WTC11 (cell line): ENCODE measurements at regions not wholly inside any gene's neighbourhood (a gene's known extent, or its start where the extent isn't known, plus 50 kb on each side); places are given as distances from the start of the nearest gene placed in this dataset.

Source experiments
- ATAC-seq: fragments of 200-7000 bp; cut with Tn5 transposase; 2 replicates; pipeline ENCODE4 v1.10.0; 2021; ENCODE audit warnings: mild to moderate bottlenecking, moderate library complexity
- CTCF ChIA-PET: fragments of 300-600 bp; sonication (Branson Sonifier 250); formaldehyde crosslinking; loops from one replicate; lab custom pipeline; 2021; ENCODE audit warnings: antibody characterized with exemption; lab: Charles Lee
- POLR2A ChIA-PET: fragments of 350-600 bp; sonication (Branson Sonifier 250); formaldehyde crosslinking; loops from one replicate; lab custom pipeline; 2021; ENCODE audit warnings: antibody characterized with exemption; lab: Charles Lee
- DNase-seq: peaks from one replicate; pipeline ENCODE4 v3.0.0; 2021; ENCODE audit warnings: low spot score
- H3K27ac Mint-ChIP-seq: 2 replicates; pipeline ENCODE4 v1.8.0; 2021; ENCODE audit warnings: mixed read lengths
- H3K27me3 Mint-ChIP-seq: 2 replicates; pipeline ENCODE4 v1.8.0; 2021; ENCODE audit warnings: low read depth, mild to moderate bottlenecking, moderate library complexity, mixed read lengths
- H3K36me3 Mint-ChIP-seq: 2 replicates; pipeline ENCODE4 v1.8.0; 2021; ENCODE audit warnings: mixed read lengths
- H3K4me1 Mint-ChIP-seq: 2 replicates; pipeline ENCODE4 v1.8.0; 2022; ENCODE audit warnings: mixed read lengths
- H3K4me3 Mint-ChIP-seq: 2 replicates; pipeline ENCODE4 v1.8.0; 2021; ENCODE audit warnings: mild to moderate bottlenecking, moderate library complexity, mixed read lengths
- H3K9me3 Mint-ChIP-seq: 2 replicates; pipeline ENCODE4 v1.8.0; 2021; ENCODE audit warnings: mixed read lengths
- ARID4B ChIP-seq: sonication (generic); formaldehyde crosslinking; IDR thresholded peaks from 2 replicates; pipeline ENCODE4 v1.8.0; 2023; ENCODE audit warnings: missing genetic modification reagents, mild to moderate bottlenecking, borderline replicate concordance
- EMX1 ChIP-seq: fragments of 250-450 bp; sonication (Bioruptor Pico); IDR thresholded peaks from 2 replicates; pipeline ENCODE4 v1.8.0; 2021; ENCODE audit warnings: mild to moderate bottlenecking
- ETV6 ChIP-seq: sonication (generic); formaldehyde crosslinking; IDR thresholded peaks from 2 replicates; pipeline ENCODE4 v1.8.1; 2022; ENCODE audit warnings: mild to moderate bottlenecking, missing genetic modification reagents
- MYBL2 ChIP-seq: sonication (generic); formaldehyde crosslinking; IDR thresholded peaks from 2 replicates; pipeline ENCODE4 v1.8.1; 2023; ENCODE audit warnings: mild to moderate bottlenecking, moderate library complexity, missing genetic modification reagents
- NFATC4 ChIP-seq: fragments of 250-450 bp; sonication (Bioruptor Pico); IDR thresholded peaks from 2 replicates; pipeline ENCODE4 v1.9.0; 2021; ENCODE audit warnings: mild to moderate bottlenecking
- NR1H2 ChIP-seq: sonication (generic); formaldehyde crosslinking; IDR thresholded peaks from 2 replicates; pipeline ENCODE4 v1.9.0; 2021; ENCODE audit warnings: mild to moderate bottlenecking, moderate library complexity, missing genetic modification reagents
- NR3C1 ChIP-seq: sonication (generic); formaldehyde crosslinking; conservative IDR thresholded peaks from 2 replicates; pipeline ENCODE4 v1.8.1; 2023; ENCODE audit warnings: low read depth, mild to moderate bottlenecking, missing genetic modification reagents
- SP1 ChIP-seq: sonication (generic); formaldehyde crosslinking; conservative IDR thresholded peaks from 2 replicates; pipeline ENCODE4 v1.8.1; 2022; ENCODE audit warnings: missing genetic modification reagents
- ZNF396 ChIP-seq: fragments of 250-450 bp; sonication (Bioruptor Pico); IDR thresholded peaks from 2 replicates; pipeline ENCODE4 v1.8.0; 2021; ENCODE audit warnings: mild to moderate bottlenecking, moderate library complexity, borderline replicate concordance
- ZNF423 ChIP-seq: fragments of 250-450 bp; sonication (Bioruptor Pico); IDR thresholded peaks from 2 replicates; pipeline ENCODE4 v2.1.2; 2022; ENCODE audit warnings: mild to moderate bottlenecking, moderate library complexity
- TF ChIP-seq, protein P1 (sequence below): fragments of 250-450 bp; sonication (Bioruptor Pico); IDR thresholded peaks from 2 replicates; pipeline ENCODE4 v1.9.0; 2021; ENCODE audit warnings: moderate library complexity, mild to moderate bottlenecking, inconsistent platforms, borderline replicate concordance
- TF ChIP-seq, protein P2 (sequence below): sonication (generic); formaldehyde crosslinking; IDR thresholded peaks from 2 replicates; pipeline ENCODE4 v1.8.1; 2022; ENCODE audit warnings: missing genetic modification reagents, borderline replicate concordance
- TF ChIP-seq, protein P3 (sequence below): sonication (generic); formaldehyde crosslinking; IDR thresholded peaks from 2 replicates; pipeline ENCODE4 v1.8.0; 2022; ENCODE audit warnings: mild to moderate bottlenecking, missing genetic modification reagents
- TF ChIP-seq, protein P4 (sequence below): sonication (generic); formaldehyde crosslinking; IDR thresholded peaks from 2 replicates; pipeline ENCODE4 v1.8.0; 2022; ENCODE audit warnings: missing genetic modification reagents
- TF ChIP-seq, protein P5 (sequence below): sonication (generic); formaldehyde crosslinking; conservative IDR thresholded peaks from 2 replicates; pipeline ENCODE4 v1.8.1; 2022; ENCODE audit warnings: mild to moderate bottlenecking, missing genetic modification reagents
- TF ChIP-seq, protein P6 (sequence below): sonication (generic); formaldehyde crosslinking; IDR thresholded peaks from 2 replicates; pipeline ENCODE4 v1.8.1; 2022; ENCODE audit warnings: low read depth, mild to moderate bottlenecking, moderate library complexity, missing genetic modification reagents, borderline replicate concordance
- TF ChIP-seq, protein P7 (sequence below): sonication (generic); formaldehyde crosslinking; IDR thresholded peaks from 2 replicates; pipeline ENCODE4 v1.8.1; 2022; ENCODE audit warnings: mild to moderate bottlenecking, moderate library complexity, missing genetic modification reagents
- TF ChIP-seq, protein P8 (sequence below): fragments of 250-450 bp; sonication (Bioruptor Pico); IDR thresholded peaks from 2 replicates; pipeline ENCODE4 v1.8.0; 2021; ENCODE audit warnings: mild to moderate bottlenecking

- H3K4me3 Mint-ChIP-seq, result no peak overlapping the region
- H3K27ac Mint-ChIP-seq, result no peak overlapping the region
Measured at GRCh38 chr4:98748609-98749008, 90.2 kb upstream of the TSPAN5 start.

GRCh38 chr4:98747393-98748091 lies 89.1 kb upstream of the TSPAN5 start:
- Mint-ChIP-seq H3K9me3 (peaks cover 6% of the 10 kb centered on the region; the same call in 1 of the 2 replicates), H3K4me1 (peaks cover 7% of the 10 kb centered on the region), H3K36me3 (no peaks in the 10 kb centered on the region), H3K27me3 (no peaks in the 10 kb centered on the region), H3K27ac (peak overlapping the region; percentile 38), H3K4me3 (no peak overlapping the region)
- DNase-seq, result no peak
- ChIA-PET CTCF (no interaction called here), POLR2A (interaction anchor here (0.6 to 2.0 kb wide), 3 partner anchors 122 to 324 kb away, joined by 3 to 4 read pairs (median 3); no protein-coding TSS in a partner anchor)
- ATAC-seq, result peak; percentile 80
- TF ChIP-seq, protein P1, sequence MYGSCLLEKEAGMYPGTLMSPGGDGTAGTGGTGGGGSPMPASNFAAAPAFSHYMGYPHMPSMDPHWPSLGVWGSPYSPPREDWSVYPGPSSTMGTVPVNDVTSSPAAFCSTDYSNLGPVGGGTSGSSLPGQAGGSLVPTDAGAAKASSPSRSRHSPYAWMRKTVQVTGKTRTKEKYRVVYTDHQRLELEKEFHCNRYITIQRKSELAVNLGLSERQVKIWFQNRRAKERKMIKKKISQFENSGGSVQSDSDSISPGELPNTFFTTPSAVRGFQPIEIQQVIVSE (CRISPR knock-in tag), result no peak
- TF ChIP-seq, protein P2, sequence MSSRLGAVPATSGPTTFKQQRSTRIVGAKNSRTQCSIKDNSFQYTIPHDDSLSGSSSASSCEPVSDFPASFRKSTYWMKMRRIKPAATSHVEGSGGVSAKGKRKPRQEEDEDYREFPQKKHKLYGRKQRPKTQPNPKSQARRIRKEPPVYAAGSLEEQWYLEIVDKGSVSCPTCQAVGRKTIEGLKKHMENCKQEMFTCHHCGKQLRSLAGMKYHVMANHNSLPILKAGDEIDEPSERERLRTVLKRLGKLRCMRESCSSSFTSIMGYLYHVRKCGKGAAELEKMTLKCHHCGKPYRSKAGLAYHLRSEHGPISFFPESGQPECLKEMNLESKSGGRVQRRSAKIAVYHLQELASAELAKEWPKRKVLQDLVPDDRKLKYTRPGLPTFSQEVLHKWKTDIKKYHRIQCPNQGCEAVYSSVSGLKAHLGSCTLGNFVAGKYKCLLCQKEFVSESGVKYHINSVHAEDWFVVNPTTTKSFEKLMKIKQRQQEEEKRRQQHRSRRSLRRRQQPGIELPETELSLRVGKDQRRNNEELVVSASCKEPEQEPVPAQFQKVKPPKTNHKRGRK (CRISPR knock-in tag), result no peak
- TF ChIP-seq NR1H2 (CRISPR knock-in tag) (no peak), ZNF396 (no peak), MYBL2 (CRISPR knock-in tag) (no peak), SP1 (CRISPR knock-in tag) (no peak), ETV6 (no peak), ZNF423 (no peak), NR3C1 (CRISPR knock-in tag) (no peak), ARID4B (CRISPR knock-in tag) (no peak), EMX1 (no peak)
- TF ChIP-seq, protein P3, sequence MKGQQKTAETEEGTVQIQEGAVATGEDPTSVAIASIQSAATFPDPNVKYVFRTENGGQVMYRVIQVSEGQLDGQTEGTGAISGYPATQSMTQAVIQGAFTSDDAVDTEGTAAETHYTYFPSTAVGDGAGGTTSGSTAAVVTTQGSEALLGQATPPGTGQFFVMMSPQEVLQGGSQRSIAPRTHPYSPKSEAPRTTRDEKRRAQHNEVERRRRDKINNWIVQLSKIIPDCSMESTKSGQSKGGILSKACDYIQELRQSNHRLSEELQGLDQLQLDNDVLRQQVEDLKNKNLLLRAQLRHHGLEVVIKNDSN (CRISPR knock-in tag), result no peak
- TF ChIP-seq, protein P4, sequence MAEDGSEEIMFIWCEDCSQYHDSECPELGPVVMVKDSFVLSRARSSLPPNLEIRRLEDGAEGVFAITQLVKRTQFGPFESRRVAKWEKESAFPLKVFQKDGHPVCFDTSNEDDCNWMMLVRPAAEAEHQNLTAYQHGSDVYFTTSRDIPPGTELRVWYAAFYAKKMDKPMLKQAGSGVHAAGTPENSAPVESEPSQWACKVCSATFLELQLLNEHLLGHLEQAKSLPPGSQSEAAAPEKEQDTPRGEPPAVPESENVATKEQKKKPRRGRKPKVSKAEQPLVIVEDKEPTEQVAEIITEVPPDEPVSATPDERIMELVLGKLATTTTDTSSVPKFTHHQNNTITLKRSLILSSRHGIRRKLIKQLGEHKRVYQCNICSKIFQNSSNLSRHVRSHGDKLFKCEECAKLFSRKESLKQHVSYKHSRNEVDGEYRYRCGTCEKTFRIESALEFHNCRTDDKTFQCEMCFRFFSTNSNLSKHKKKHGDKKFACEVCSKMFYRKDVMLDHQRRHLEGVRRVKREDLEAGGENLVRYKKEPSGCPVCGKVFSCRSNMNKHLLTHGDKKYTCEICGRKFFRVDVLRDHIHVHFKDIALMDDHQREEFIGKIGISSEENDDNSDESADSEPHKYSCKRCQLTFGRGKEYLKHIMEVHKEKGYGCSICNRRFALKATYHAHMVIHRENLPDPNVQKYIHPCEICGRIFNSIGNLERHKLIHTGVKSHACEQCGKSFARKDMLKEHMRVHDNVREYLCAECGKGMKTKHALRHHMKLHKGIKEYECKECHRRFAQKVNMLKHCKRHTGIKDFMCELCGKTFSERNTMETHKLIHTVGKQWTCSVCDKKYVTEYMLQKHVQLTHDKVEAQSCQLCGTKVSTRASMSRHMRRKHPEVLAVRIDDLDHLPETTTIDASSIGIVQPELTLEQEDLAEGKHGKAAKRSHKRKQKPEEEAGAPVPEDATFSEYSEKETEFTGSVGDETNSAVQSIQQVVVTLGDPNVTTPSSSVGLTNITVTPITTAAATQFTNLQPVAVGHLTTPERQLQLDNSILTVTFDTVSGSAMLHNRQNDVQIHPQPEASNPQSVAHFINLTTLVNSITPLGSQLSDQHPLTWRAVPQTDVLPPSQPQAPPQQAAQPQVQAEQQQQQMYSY (CRISPR knock-in tag), result no peak
- TF ChIP-seq, protein P5, sequence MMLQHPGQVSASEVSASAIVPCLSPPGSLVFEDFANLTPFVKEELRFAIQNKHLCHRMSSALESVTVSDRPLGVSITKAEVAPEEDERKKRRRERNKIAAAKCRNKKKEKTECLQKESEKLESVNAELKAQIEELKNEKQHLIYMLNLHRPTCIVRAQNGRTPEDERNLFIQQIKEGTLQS (CRISPR knock-in tag), result no peak

More at GRCh38 chr4:98748609-98749008, 90.2 kb upstream of the TSPAN5 start:
- Mint-ChIP-seq H3K9me3 (peaks cover 6% of the 10 kb centered on the region; the same call in 1 of the 2 replicates), H3K27me3 (no peaks in the 10 kb centered on the region), H3K4me1 (peaks cover 7% of the 10 kb centered on the region), H3K36me3 (no peaks in the 10 kb centered on the region)
- TF ChIP-seq, protein P6, sequence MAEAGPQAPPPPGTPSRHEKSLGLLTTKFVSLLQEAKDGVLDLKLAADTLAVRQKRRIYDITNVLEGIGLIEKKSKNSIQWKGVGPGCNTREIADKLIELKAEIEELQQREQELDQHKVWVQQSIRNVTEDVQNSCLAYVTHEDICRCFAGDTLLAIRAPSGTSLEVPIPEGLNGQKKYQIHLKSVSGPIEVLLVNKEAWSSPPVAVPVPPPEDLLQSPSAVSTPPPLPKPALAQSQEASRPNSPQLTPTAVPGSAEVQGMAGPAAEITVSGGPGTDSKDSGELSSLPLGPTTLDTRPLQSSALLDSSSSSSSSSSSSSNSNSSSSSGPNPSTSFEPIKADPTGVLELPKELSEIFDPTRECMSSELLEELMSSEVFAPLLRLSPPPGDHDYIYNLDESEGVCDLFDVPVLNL (CRISPR knock-in tag), result no peak
- TF ChIP-seq, protein P7, sequence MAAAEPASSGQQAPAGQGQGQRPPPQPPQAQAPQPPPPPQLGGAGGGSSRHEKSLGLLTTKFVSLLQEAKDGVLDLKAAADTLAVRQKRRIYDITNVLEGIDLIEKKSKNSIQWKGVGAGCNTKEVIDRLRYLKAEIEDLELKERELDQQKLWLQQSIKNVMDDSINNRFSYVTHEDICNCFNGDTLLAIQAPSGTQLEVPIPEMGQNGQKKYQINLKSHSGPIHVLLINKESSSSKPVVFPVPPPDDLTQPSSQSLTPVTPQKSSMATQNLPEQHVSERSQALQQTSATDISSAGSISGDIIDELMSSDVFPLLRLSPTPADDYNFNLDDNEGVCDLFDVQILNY (CRISPR knock-in tag), result no peak
- TF ChIP-seq NFATC4 (CRISPR knock-in tag), result no peak
- TF ChIP-seq MYBL2 (CRISPR knock-in tag), result no peak
- TF ChIP-seq, protein P8, sequence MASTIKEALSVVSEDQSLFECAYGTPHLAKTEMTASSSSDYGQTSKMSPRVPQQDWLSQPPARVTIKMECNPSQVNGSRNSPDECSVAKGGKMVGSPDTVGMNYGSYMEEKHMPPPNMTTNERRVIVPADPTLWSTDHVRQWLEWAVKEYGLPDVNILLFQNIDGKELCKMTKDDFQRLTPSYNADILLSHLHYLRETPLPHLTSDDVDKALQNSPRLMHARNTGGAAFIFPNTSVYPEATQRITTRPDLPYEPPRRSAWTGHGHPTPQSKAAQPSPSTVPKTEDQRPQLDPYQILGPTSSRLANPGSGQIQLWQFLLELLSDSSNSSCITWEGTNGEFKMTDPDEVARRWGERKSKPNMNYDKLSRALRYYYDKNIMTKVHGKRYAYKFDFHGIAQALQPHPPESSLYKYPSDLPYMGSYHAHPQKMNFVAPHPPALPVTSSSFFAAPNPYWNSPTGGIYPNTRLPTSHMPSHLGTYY (CRISPR knock-in tag), result no peak
- no peak for ATAC-seq
- no peak for DNase-seq
- CTCF ChIA-PET, result no interaction called here
- POLR2A ChIA-PET, result interaction anchor here (2.0 kb wide), 1 partner anchor 281 kb away, joined by 4 read pairs; no protein-coding TSS in a partner anchor
